Breast epithelium (tissue), 3 donors: ENCODE measurements at regions not wholly inside any gene's neighbourhood (a gene's known extent, or its start where the extent isn't known, plus 50 kb on each side); places are given as distances from the start of the nearest gene placed in this dataset.

Experiments used
- POLR2A ChIP-seq: fragments of 450-650 bp; IDR thresholded peaks from one replicate; pipeline ENCODE4 v1.6.1; 2016; ENCODE audit warnings: antibody characterized with exemption, mild to moderate bottlenecking, moderate library complexity
- TF ChIP-seq, protein P1 (sequence below), 3 donors: fragments of 450-650 bp; IDR thresholded peaks; one replicate each; pipeline ENCODE4 v1.5.1; 2016 to 2017; ENCODE audit warnings: antibody characterized with exemption in 3 of 3, mild to moderate bottlenecking in 3 of 3, moderate library complexity in 3 of 3

DNA sequence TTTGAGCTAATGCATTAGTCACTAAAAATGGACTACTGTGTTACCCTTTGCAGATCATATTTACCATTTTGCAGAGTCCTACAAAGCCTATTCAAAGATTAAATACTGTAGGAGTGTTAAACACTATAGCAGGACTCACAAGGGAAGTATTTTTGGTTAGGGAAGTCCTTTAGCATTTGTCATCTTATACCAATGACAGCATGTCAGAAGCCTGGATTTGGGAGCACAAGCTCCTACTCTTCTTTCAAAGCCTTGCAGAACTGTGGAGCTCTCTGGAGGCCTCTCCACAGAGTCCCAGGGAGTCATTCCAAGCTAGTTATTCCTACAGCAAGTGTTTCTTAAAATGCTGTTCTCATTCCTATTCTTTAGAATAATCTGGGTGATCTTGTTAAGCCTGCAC lies 288.8 kb downstream of the PIK3R1 start:
- TF ChIP-seq POLR2A: no peak
- TF ChIP-seq, protein P1, sequence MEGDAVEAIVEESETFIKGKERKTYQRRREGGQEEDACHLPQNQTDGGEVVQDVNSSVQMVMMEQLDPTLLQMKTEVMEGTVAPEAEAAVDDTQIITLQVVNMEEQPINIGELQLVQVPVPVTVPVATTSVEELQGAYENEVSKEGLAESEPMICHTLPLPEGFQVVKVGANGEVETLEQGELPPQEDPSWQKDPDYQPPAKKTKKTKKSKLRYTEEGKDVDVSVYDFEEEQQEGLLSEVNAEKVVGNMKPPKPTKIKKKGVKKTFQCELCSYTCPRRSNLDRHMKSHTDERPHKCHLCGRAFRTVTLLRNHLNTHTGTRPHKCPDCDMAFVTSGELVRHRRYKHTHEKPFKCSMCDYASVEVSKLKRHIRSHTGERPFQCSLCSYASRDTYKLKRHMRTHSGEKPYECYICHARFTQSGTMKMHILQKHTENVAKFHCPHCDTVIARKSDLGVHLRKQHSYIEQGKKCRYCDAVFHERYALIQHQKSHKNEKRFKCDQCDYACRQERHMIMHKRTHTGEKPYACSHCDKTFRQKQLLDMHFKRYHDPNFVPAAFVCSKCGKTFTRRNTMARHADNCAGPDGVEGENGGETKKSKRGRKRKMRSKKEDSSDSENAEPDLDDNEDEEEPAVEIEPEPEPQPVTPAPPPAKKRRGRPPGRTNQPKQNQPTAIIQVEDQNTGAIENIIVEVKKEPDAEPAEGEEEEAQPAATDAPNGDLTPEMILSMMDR (IDR thresholded peaks at IDR 0.05): no peak
